PC-9 (cell line): ENCODE measurements at regions not wholly inside any gene's neighbourhood (a gene's known extent, or its start where the extent isn't known, plus 50 kb on each side); places are given as distances from the start of the nearest gene placed in this dataset.

ENCODE experiments used
- CTCF ChIP-seq: fragments of 200-600 bp; sonication (generic); conservative IDR thresholded peaks from 2 replicates; pipeline ENCODE4 v1.6.1; 2017; ENCODE audit warnings: mixed run types, antibody characterized with exemption, mild to moderate bottlenecking, moderate library complexity
- EZH2 ChIP-seq: fragments of 200-600 bp; sonication (generic); IDR thresholded peaks from 2 replicates; pipeline ENCODE4 v1.8.0; 2017; ENCODE audit warnings: antibody characterized with exemption, low read depth

GRCh38 chr4:143046454-143046853 lies 138.3 kb upstream of the USP38 start:
- TF ChIP-seq CTCF, result no peak
- no peak for TF ChIP-seq EZH2
